ENCODE measurements at regions not wholly inside any gene's neighbourhood (a gene's known extent, or its start where the extent isn't known, plus 50 kb on each side); places are given as distances from the start of the nearest gene placed in this dataset.

GRCh38 chr12:85621041-85621440 is 215.2 kb downstream of the RASSF9 start:
- Histone ChIP-seq H3K4me3 (IDR thresholded peaks at IDR 0.05; ENCODE audit: insufficient read depth, low read depth, low read length) (no peak overlapping the region), H3K36me3 (ENCODE audit: insufficient read depth) (no peaks in the 10 kb centered on the region; the same call in 1 of the 2 replicates), H3K9ac (no peak overlapping the region), H3K79me2 (ENCODE audit: insufficient read depth, low read depth) (no peaks in the 10 kb centered on the region), H4K20me1 (ENCODE audit: insufficient read depth) (no peaks in the 10 kb centered on the region), H2AFZ (ENCODE audit: low read depth) (no peak overlapping the region), H3K4me2 (no peak overlapping the region), H3K27ac (no peak overlapping the region), H3K4me1 (ENCODE audit: low read depth, poor library complexity, severe bottlenecking) (no peaks in the 10 kb centered on the region), H3K27me3 (ENCODE audit: insufficient read depth, low read depth) (no peaks in the 10 kb centered on the region)
- no peak for TF ChIP-seq CTCF (conservative IDR thresholded peaks at IDR 0.05; ENCODE audit: low read depth, low read length)

DNA sequence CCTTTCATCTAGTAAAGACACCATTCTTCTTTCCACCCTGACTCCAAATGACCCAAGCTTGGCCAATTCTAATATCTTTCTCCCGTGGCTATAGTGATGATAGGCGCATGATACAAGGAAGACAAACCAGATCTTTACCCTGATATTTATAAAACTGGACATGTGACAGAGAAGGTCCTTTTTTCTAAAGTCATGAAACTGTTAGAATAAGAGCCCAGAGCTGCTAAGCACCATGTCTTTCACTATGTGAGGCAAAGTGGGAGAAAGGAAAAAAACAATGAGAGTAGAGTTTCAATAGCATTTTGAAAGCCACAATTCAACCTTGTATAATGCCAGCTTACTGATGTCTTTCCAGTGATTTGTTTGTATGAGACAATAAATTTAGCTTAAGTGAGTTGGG is 212.4 kb downstream of the RASSF9 start:
- no peaks in the 10 kb centered on the region for H4K20me1 ChIP-seq (ENCODE audit: insufficient read depth)
- no peaks in the 10 kb centered on the region for H3K27me3 ChIP-seq (ENCODE audit: insufficient read depth, low read depth)

GRCh38 chr12:85625467-85625866 is 210.7 kb downstream of the RASSF9 start:
- Histone ChIP-seq H2AFZ (ENCODE audit: low read depth) (no peak overlapping the region), H3K79me2 (ENCODE audit: insufficient read depth, low read depth) (no peaks in the 10 kb centered on the region), H4K20me1 (ENCODE audit: insufficient read depth) (no peaks in the 10 kb centered on the region), H3K27me3 (ENCODE audit: insufficient read depth, low read depth) (no peaks in the 10 kb centered on the region), H3K4me2 (no peak overlapping the region), H3K4me3 (IDR thresholded peaks at IDR 0.05; ENCODE audit: insufficient read depth, low read depth, low read length) (no peak overlapping the region), H3K36me3 (ENCODE audit: insufficient read depth) (no peaks in the 10 kb centered on the region; the same call in 1 of the 2 replicates), H3K4me1 (ENCODE audit: low read depth, poor library complexity, severe bottlenecking) (no peaks in the 10 kb centered on the region), H3K9ac (no peak overlapping the region), H3K27ac (no peak overlapping the region)
- TF ChIP-seq CTCF (conservative IDR thresholded peaks at IDR 0.05; ENCODE audit: low read depth, low read length), result no peak

More for the DNA sequence above, 212.4 kb downstream of the RASSF9 start:
- H3K4me3 ChIP-seq (IDR thresholded peaks at IDR 0.05; ENCODE audit: insufficient read depth, low read depth, low read length), result no peak overlapping the region
- no peaks in the 10 kb centered on the region for H3K4me1 ChIP-seq (ENCODE audit: low read depth, poor library complexity, severe bottlenecking)
- no peak for TF ChIP-seq CTCF (conservative IDR thresholded peaks at IDR 0.05; ENCODE audit: low read depth, low read length)
- no peaks in the 10 kb centered on the region for H3K79me2 ChIP-seq (ENCODE audit: insufficient read depth, low read depth)
- H2AFZ ChIP-seq (ENCODE audit: low read depth), result no peak overlapping the region
- no peak overlapping the region for H3K4me2 ChIP-seq
- no peaks in the 10 kb centered on the region; the same call in 1 of the 2 replicates for H3K36me3 ChIP-seq (ENCODE audit: insufficient read depth)
- H3K27ac ChIP-seq, result no peak overlapping the region
- no peak overlapping the region for H3K9ac ChIP-seq

GRCh38 chr12:85626001-85626783 is 210.0 kb downstream of the RASSF9 start:
- H3K9ac ChIP-seq, result no peak overlapping the region
- no peak overlapping the region for H3K27ac ChIP-seq
- no peak for TF ChIP-seq CTCF (conservative IDR thresholded peaks at IDR 0.05; ENCODE audit: low read depth, low read length)
- H3K79me2 ChIP-seq (ENCODE audit: insufficient read depth, low read depth), result no peaks in the 10 kb centered on the region
- H3K4me1 ChIP-seq (ENCODE audit: low read depth, poor library complexity, severe bottlenecking), result no peaks in the 10 kb centered on the region
- no peaks in the 10 kb centered on the region for H4K20me1 ChIP-seq (ENCODE audit: insufficient read depth)
- no peak overlapping the region for H2AFZ ChIP-seq (ENCODE audit: low read depth)
- H3K4me3 ChIP-seq (IDR thresholded peaks at IDR 0.05; ENCODE audit: insufficient read depth, low read depth, low read length), result no peak overlapping the region
- no peaks in the 10 kb centered on the region for H3K27me3 ChIP-seq (ENCODE audit: insufficient read depth, low read depth)
- no peaks in the 10 kb centered on the region; the same call in 1 of the 2 replicates for H3K36me3 ChIP-seq (ENCODE audit: insufficient read depth)
- no peak overlapping the region for H3K4me2 ChIP-seq

Data from KMS-11 (cell line).